ENCODE measurements at regions not wholly inside any gene's neighbourhood (a gene's known extent, or its start where the extent isn't known, plus 50 kb on each side); places are given as distances from the start of the nearest gene placed in this dataset.
"Not testable (repeated sequence)": the region's sequence is repeated elsewhere in the genome, so short reads cannot be mapped to it uniquely, and the experiment has no call there.

DNA sequence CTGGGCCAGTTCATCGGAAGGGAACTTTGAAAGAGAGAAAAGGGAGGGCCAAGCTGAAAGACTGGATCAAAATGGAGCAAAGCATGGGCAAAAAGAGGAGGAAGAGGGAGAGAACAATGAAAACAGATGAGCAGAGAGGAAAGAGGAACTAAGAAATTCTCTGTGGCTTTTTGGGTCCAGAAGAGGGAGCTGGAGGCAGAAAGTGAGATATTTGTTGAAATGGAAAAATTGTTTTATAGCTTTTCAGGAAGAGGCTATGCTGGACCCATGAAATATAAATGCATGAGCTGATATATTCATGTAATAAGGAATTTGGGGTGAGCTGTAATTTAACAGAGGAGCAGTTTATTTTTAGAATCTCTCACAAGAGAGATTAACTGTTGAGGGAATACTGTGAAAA lies 457.3 kb downstream of the DMAC1 start:
- DNase-seq (ENCODE audit: low spot score), result no peak

DNA sequence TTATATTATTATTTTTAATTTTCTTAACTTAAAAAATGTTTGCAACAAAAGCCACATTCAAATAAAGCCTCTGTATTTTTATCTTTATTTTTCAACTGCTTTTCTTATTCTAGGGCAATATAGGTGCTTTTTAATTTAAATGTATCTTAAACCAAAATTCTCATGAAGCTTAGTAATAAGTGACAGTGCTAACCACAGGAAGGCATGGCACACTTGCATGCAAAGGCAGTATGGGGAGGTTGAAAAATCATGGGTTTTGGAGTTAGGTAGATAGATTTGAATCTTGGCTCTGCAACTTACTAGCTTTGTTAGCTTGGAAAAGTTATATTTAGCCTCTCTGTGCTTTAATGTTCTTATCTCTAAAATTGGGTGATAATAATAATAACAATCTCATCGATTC lies 458.0 kb downstream of the DMAC1 start:
- DNase-seq (ENCODE audit: low spot score), result no peak

GRCh38 chr9:7340451-7340850 lies 459.1 kb downstream of the DMAC1 start:
- no peak for DNase-seq (ENCODE audit: low spot score)

- no peak for DNase-seq (ENCODE audit: low spot score)
These were observed 460.8 kb downstream of the DMAC1 start for GRCh38 chr9:7338586-7339281.

DNA sequence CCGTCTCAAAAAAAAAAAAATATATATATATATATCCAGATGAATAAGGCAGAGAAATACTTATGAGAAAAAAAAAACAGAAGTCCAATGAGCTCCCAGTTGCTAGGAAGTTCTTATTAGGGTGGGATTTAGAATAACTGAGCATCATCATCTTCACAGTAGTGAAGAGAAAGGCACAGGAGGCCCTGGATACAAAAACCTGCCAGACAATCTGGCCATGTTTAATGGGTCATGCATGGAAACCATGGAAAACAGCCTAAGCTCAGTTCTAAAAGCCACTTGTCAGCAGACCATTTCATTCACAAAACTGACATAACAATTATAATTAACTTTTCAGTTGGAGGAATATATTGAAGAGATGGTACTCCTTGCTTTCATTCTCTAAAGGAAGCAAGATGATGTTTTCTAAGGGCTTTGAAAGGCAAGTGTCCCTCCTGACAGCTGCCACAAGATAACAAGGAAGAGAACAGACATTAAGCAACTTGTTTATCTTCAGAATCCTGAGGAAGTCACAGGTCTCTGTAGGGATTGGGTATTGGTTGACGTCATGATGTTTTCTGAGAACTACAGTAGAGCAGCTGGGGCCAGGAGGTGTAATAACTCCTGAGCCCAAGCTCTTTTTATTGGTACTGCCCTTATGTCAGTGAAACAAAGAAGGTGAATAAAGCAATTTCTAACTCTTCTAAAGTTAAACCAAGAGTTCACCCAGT lies 463.1 kb downstream of the DMAC1 start:
- no peak for DNase-seq (ENCODE audit: low spot score)

DNA sequence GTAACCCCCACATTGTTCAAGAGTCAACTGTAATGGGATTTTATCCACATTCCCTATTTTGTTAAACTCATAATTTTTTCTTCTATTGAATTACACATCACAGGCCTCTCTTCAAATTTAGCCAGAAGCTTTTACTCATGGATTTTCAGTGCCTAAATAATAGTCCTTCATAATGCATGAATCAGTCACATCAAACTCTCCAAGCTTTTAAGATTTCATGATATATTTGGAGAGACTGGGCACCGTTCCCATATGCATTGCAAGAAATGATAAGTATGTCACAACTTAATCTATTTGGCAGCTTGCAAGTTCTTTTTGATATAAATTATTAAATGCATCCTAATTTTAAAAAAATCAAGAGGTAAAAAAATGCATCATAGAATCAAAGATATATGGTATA lies 465.9 kb downstream of the DMAC1 start:
- no peak for DNase-seq (ENCODE audit: low spot score)

DNA sequence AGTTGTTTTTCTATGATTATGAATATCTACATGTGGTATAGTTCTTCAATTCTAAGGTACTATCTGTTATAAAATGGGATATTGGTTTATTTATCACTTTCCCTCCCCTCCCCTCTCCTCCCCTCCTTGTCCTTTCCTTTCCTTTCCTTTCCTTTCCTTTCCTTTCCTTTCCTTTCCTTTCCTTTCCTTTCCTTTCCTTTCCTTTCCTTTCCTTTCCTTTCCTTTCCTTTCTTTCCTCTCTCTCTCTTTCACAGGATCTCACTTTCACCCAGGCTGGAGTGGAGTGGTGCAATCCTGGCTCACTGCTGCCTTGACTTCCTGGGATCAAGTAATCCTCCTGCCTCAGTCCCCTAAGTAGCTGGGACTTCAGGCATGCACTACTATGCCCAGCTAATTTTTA lies 466.8 kb downstream of the DMAC1 start:
- no peak for DNase-seq (ENCODE audit: low spot score)

DNA sequence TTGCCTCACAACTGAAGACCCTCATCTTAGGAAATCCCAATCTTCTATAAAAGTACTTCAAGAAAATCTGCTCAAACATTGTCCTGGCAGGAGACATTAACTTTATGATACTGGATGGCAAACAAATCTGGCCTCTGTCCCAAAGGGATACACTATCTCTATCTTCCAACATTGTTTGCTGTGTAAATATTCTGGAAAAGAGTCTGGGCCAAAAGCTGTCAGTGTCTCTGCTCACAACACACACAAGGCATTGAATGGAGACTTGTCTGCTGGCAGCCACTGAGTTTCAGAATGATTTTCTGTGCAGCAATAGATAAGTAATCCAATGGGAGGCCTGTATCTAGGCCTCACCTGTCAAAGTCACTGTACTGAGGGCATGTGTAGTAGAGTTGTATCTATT lies 471.1 kb downstream of the DMAC1 start:
- no peak for DNase-seq (ENCODE audit: low spot score)

- DNase-seq (ENCODE audit: low spot score), result no peak
These were observed 473.6 kb downstream of the DMAC1 start for GRCh38 chr9:7325995-7326394.

- no peak for DNase-seq (ENCODE audit: low spot score)
These were observed 475.4 kb downstream of the DMAC1 start for GRCh38 chr9:7324152-7324598.

DNA sequence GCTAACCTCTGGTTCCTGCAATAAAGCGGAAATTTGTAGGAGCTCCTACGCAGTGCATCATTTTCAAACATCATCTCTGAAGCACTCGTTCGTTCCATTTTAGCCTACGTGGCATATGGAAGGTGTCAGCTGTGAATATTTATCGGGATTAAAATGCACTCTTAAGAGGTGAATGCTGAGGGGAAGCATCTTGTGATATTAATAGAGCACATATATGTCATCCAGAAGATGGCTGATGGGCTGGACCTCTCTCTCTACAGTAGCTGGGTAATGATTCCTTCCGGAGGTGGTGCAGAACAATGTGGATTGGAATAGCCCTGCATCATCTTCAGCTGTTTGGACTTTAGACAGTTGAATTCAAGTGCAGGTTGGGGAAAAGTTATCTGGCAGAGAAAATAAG lies 478.7 kb downstream of the DMAC1 start:
- no peak for DNase-seq (ENCODE audit: low spot score)

DNA sequence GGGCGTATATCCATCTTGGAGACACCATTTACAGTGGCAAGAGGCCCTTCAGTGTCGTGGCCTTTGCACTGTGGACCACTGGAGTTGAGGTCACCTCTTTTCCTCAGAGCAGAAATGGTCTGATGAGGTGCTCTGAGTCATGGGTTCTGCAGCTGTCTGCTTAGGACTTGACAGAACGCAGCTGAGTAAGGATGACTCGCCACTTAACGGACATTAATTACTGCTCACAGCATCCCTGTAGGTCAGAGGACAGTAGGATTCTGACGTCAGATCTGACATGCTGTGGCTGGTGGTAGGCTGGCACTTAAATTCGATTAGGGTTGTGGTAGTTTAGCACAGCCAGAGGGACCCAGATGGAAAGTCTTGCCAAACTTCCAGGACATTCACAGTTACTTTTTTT lies 479.4 kb downstream of the DMAC1 start:
- no peak for DNase-seq (ENCODE audit: low spot score)

DNA sequence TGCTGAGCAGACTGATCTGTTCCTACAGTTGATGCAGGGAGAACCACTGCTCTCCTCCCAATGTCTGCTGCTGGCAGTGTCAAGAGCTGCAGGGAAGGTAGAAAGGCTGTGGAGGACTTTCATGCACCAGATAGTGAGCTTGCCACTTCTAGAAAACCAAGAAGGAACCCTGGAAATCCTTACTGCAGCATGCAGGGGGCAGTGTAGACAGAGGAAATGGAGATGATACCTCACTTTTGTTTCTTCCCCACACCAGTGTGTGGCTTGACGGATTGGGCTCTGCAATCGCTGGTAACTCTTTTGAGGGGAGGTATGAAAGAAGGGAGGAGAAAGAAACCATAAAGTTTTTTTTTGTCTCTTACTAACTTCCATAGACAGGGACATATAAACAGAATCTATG lies 480.7 kb downstream of the DMAC1 start:
- no peak for DNase-seq (ENCODE audit: low spot score)

- DNase-seq (ENCODE audit: low spot score), result no peak
These were observed 482.6 kb downstream of the DMAC1 start for GRCh38 chr9:7316967-7317366.

- DNase-seq (ENCODE audit: low spot score), result no peak
These were observed 483.3 kb downstream of the DMAC1 start for GRCh38 chr9:7316166-7316795.

- DNase-seq (ENCODE audit: low spot score), result no peak
These were observed 483.8 kb downstream of the DMAC1 start for GRCh38 chr9:7315746-7316145.

GRCh38 chr9:7315116-7315515 lies 484.5 kb downstream of the DMAC1 start:
- DNase-seq (ENCODE audit: low spot score), result no peak

GRCh38 chr9:7313389-7313788 lies 486.2 kb downstream of the DMAC1 start:
- no peak for DNase-seq (ENCODE audit: low spot score)

GRCh38 chr9:7309051-7309450 lies 490.5 kb downstream of the DMAC1 start:
- not testable (repeated sequence) for DNase-seq (ENCODE audit: low spot score)

DNA sequence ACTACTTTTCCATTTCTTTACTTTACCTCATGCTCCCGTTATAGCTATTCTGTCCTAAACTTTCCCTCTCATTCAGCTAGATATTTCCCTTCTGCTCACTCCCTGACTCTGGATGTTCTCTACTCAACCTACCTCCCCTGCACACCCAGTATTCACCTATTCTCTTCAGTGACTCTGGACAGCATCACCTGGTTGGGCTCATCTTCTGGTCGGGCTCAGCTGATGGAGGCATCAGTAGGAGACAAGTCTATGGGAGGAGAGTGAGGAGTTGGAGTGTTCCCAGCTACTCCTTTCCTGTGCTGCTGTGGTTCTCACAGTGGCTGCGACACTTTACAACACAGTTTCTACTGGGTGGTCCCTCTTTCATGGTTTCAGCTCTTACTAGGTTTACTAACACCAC lies 493.9 kb downstream of the DMAC1 start:
- no peak for DNase-seq (ENCODE audit: low spot score)

GRCh38 chr9:7304627-7304995 lies 495.0 kb downstream of the DMAC1 start:
- DNase-seq (ENCODE audit: low spot score), result no peak

DNA sequence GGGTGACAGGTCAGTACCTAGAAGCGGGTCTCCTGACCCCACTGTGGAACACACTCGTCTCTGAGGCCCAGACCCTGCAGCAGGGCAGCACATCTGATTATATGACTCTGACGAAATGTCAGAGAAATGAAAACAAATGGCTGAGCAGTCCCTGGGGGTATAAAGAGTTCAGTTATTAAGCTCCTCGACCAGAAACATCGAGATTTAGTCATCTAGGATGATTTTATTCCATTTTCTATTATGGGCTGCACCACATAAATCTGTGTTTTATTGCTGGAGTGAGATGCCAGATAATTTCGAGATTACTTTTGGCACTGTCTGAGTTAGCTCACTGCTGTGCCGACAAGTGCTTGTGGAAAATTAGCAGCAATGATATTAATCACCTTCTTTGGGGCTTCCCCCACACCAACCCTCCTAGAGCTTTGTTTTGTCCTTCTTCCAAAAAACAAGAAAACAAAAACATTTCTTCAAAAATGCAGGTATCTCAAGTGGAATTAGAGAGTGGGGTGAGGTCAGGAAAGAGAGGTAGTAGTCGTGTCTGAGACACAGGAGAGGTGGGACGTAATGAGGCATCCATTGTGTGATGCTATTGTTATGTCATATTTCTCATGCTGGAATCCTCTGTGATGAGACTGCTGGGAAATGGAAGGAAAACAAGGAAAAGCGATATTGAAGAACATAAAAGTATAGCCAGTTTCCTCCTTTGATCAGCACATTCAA lies 495.5 kb downstream of the DMAC1 start:
- no peak for DNase-seq (ENCODE audit: low spot score)

DNA sequence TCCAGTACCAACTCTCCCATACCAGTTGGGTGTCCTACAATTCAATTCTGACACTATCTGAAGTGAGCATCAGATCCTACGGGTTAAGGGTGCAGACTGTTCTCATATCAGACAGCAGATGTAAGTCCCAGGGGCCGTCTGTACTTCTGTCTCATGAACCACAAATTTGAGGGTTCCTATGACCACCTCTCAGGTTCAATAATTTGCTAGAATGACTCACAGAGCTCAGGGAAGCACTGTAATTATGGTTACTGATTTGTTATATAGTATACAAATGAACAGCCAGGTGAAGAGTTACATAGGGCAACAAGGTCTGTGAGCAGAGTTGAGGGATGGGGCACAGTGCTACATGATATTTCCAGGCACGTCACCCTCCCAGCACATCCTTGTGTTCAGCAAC lies 499.1 kb downstream of the DMAC1 start:
- DNase-seq (ENCODE audit: low spot score), result no peak

Measured in D341Med (cell line).